Upper lobe of left lung (tissue), 4 donors: ENCODE measurements at regions not wholly inside any gene's neighbourhood (a gene's known extent, or its start where the extent isn't known, plus 50 kb on each side); places are given as distances from the start of the nearest gene placed in this dataset.

Experiments used
- POLR2A ChIP-seq, 4 donors: fragments of 450-650 bp; IDR thresholded peaks; one replicate each; pipeline ENCODE4 v1.5.1; 2016 to 2017; ENCODE audit warnings: antibody characterized with exemption in 4 of 4, mild to moderate bottlenecking in 2 of 4
- TF ChIP-seq, protein P1 (sequence below), 6 experiments: fragments of 450-650 bp in 4 of 6; fragments of 200-600 bp in 2 of 6; sonication (generic) in 2 of 6; IDR thresholded peaks; one replicate each; pipeline ENCODE4 v1.5.1; 2016 to 2019; ENCODE audit warnings: antibody characterized with exemption in 6 of 6

GRCh38 chr6:744666-745353, 51.9 kb upstream of the EXOC2 start:
- TF ChIP-seq, protein P1, sequence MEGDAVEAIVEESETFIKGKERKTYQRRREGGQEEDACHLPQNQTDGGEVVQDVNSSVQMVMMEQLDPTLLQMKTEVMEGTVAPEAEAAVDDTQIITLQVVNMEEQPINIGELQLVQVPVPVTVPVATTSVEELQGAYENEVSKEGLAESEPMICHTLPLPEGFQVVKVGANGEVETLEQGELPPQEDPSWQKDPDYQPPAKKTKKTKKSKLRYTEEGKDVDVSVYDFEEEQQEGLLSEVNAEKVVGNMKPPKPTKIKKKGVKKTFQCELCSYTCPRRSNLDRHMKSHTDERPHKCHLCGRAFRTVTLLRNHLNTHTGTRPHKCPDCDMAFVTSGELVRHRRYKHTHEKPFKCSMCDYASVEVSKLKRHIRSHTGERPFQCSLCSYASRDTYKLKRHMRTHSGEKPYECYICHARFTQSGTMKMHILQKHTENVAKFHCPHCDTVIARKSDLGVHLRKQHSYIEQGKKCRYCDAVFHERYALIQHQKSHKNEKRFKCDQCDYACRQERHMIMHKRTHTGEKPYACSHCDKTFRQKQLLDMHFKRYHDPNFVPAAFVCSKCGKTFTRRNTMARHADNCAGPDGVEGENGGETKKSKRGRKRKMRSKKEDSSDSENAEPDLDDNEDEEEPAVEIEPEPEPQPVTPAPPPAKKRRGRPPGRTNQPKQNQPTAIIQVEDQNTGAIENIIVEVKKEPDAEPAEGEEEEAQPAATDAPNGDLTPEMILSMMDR (IDR thresholded peaks at IDR 0.05) = no peak
- no peak for TF ChIP-seq POLR2A (IDR thresholded peaks at IDR 0.05)
